ENCODE measurements at regions not wholly inside any gene's neighbourhood (a gene's known extent, or its start where the extent isn't known, plus 50 kb on each side); places are given as distances from the start of the nearest gene placed in this dataset.

- no peak for DNase-seq
- Histone ChIP-seq H3K36me3 (no peaks in the 10 kb centered on the region), H3K27me3 (no peaks in the 10 kb centered on the region), H3K4me1 (no peaks in the 10 kb centered on the region), H3K27ac (no peak overlapping the region), H3K9me3 (no peaks in the 10 kb centered on the region), H3K4me3 (no peak overlapping the region)
- intact Hi-C loops (cut with DNase I; ENCODE audit: low total_unique reads) (no loop called here), in situ Hi-C loops (cut with MboI; ENCODE audit: low sequenced_read_pairs in 4 of 4) (no loop called here)
- TF ChIP-seq CTCF (IDR thresholded peaks at IDR 0.05 in 4 of 5, conservative IDR thresholded peaks at IDR 0.05 in 1 of 5) (no peak), POLR2A (IDR thresholded peaks at IDR 0.05) (no peak)
- ATAC-seq: no peak
Observed at GRCh38 chr4:31974490-31975002, 1254.4 kb downstream of the PCDH7 start.

GRCh38 chr4:31979988-31980387 is 1259.8 kb downstream of the PCDH7 start:
- ATAC-seq (no peak), DNase-seq (no peak)
- Histone ChIP-seq H3K36me3 (no peaks in the 10 kb centered on the region), H3K4me1 (no peaks in the 10 kb centered on the region), H3K27me3 (no peaks in the 10 kb centered on the region), H3K27ac (no peak overlapping the region), H3K9me3 (no peaks in the 10 kb centered on the region), H3K4me3 (no peak overlapping the region)
- TF ChIP-seq CTCF (IDR thresholded peaks at IDR 0.05 in 4 of 5, conservative IDR thresholded peaks at IDR 0.05 in 1 of 5) (no peak), POLR2A (IDR thresholded peaks at IDR 0.05) (no peak)
- in situ Hi-C loops (cut with MboI; ENCODE audit: low sequenced_read_pairs in 4 of 4): no loop called here
- intact Hi-C loops (cut with DNase I; ENCODE audit: low total_unique reads): no loop called here

DNA sequence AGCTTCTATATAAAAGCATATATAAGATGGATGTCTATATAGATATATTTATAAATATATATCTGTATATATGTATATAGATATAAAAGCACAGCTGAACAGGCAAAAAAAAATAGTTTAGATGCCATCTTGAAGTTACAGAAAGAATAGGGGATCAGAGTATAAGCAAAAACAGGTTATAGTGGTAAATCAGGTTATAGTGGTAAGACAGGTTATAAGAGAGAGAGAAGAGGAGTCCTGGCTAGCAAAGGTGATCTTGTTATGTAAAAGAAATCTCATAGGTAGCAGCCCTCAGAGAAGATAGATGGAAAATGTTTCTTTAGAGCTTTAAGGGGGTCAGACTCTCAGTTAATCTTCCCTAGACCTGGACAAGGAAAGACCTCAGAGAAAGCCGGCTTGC is 1263.1 kb downstream of the PCDH7 start:
- Histone ChIP-seq H3K4me3 (no peak overlapping the region), H3K9me3 (no peaks in the 10 kb centered on the region), H3K36me3 (no peaks in the 10 kb centered on the region), H3K27me3 (no peaks in the 10 kb centered on the region), H3K27ac (no peak overlapping the region), H3K4me1 (no peaks in the 10 kb centered on the region)
- no peak for TF ChIP-seq CTCF (IDR thresholded peaks at IDR 0.05 in 4 of 5, conservative IDR thresholded peaks at IDR 0.05 in 1 of 5)
- TF ChIP-seq POLR2A (IDR thresholded peaks at IDR 0.05): no peak
- ATAC-seq: no peak
- in situ Hi-C loops (cut with MboI; ENCODE audit: low sequenced_read_pairs in 4 of 4): no loop called here
- intact Hi-C loops (cut with DNase I; ENCODE audit: low total_unique reads): no loop called here
- no peak for DNase-seq

- TF ChIP-seq POLR2A (IDR thresholded peaks at IDR 0.05) (no peak), CTCF (IDR thresholded peaks at IDR 0.05 in 4 of 5, conservative IDR thresholded peaks at IDR 0.05 in 1 of 5) (no peak)
- Histone ChIP-seq H3K9me3 (no peaks in the 10 kb centered on the region), H3K36me3 (no peaks in the 10 kb centered on the region), H3K4me1 (no peaks in the 10 kb centered on the region), H3K4me3 (no peak overlapping the region), H3K27me3 (no peaks in the 10 kb centered on the region), H3K27ac (no peak overlapping the region)
- intact Hi-C loops (cut with DNase I; ENCODE audit: low total_unique reads): no loop called here
- DNase-seq (no peak), ATAC-seq (no peak)
- in situ Hi-C loops (cut with MboI; ENCODE audit: low sequenced_read_pairs in 4 of 4): no loop called here
Observed at GRCh38 chr4:31983677-31984076, 1263.5 kb downstream of the PCDH7 start.

- Histone ChIP-seq H3K9me3 (no peaks in the 10 kb centered on the region), H3K36me3 (no peaks in the 10 kb centered on the region), H3K4me3 (no peak overlapping the region), H3K4me1 (no peaks in the 10 kb centered on the region), H3K27ac (no peak overlapping the region), H3K27me3 (no peaks in the 10 kb centered on the region)
- intact Hi-C loops (cut with DNase I; ENCODE audit: low total_unique reads) (no loop called here), in situ Hi-C loops (cut with MboI; ENCODE audit: low sequenced_read_pairs in 4 of 4) (no loop called here)
- ATAC-seq (no peak), DNase-seq (no peak)
- TF ChIP-seq POLR2A (IDR thresholded peaks at IDR 0.05) (no peak), CTCF (IDR thresholded peaks at IDR 0.05 in 4 of 5, conservative IDR thresholded peaks at IDR 0.05 in 1 of 5) (no peak)
Observed at GRCh38 chr4:31984872-31985271, 1264.7 kb downstream of the PCDH7 start.
